ENCODE measurements at regions not wholly inside any gene's neighbourhood (a gene's known extent, or its start where the extent isn't known, plus 50 kb on each side); places are given as distances from the start of the nearest gene placed in this dataset.

GRCh38 chr20:57848282-57848681 is 138.5 kb upstream of the PMEPA1 start:
- Mint-ChIP-seq H3K4me3 (ENCODE audit: unreplicated experiment) (no peak overlapping the region), H3K36me3 (ENCODE audit: unreplicated experiment) (no peaks in the 10 kb centered on the region), H3K27ac (ENCODE audit: unreplicated experiment) (no peak overlapping the region), H3K9me3 (ENCODE audit: unreplicated experiment) (peaks cover 2% of the 10 kb centered on the region), H3K4me1 (ENCODE audit: low read depth, unreplicated experiment) (no peaks in the 10 kb centered on the region), H3K27me3 (ENCODE audit: unreplicated experiment) (peaks cover 7% of the 10 kb centered on the region)
- no peak for DNase-seq
- TF ChIP-seq CTCF (IDR thresholded peaks at IDR 0.05; ENCODE audit: partially characterized antibody, unreplicated experiment) = no peak

GRCh38 chr20:57847104-57847503 is 137.3 kb upstream of the PMEPA1 start:
- Mint-ChIP-seq H3K4me1 (ENCODE audit: low read depth, unreplicated experiment) (no peaks in the 10 kb centered on the region), H3K36me3 (ENCODE audit: unreplicated experiment) (no peaks in the 10 kb centered on the region), H3K27ac (ENCODE audit: unreplicated experiment) (no peak overlapping the region), H3K27me3 (ENCODE audit: unreplicated experiment) (peaks cover 7% of the 10 kb centered on the region), H3K9me3 (ENCODE audit: unreplicated experiment) (peaks cover 2% of the 10 kb centered on the region), H3K4me3 (ENCODE audit: unreplicated experiment) (no peak overlapping the region)
- no peak for TF ChIP-seq CTCF (IDR thresholded peaks at IDR 0.05; ENCODE audit: partially characterized antibody, unreplicated experiment)
- no peak for DNase-seq

- H3K27me3 Mint-ChIP-seq (ENCODE audit: unreplicated experiment) = peaks cover 4% of the 10 kb centered on the region
- H3K36me3 Mint-ChIP-seq (ENCODE audit: unreplicated experiment) = no peaks in the 10 kb centered on the region
- peaks cover 3% of the 10 kb centered on the region for H3K9me3 Mint-ChIP-seq (ENCODE audit: unreplicated experiment)
- no peaks in the 10 kb centered on the region for H3K4me1 Mint-ChIP-seq (ENCODE audit: low read depth, unreplicated experiment)
- no peak overlapping the region for H3K27ac Mint-ChIP-seq (ENCODE audit: unreplicated experiment)
- TF ChIP-seq CTCF (IDR thresholded peaks at IDR 0.05; ENCODE audit: partially characterized antibody, unreplicated experiment) = no peak
- H3K4me3 Mint-ChIP-seq (ENCODE audit: unreplicated experiment) = no peak overlapping the region
- DNase-seq = no peak
These were observed 135.1 kb upstream of the PMEPA1 start for GRCh38 chr20:57844626-57845596.

- no peak for DNase-seq
- Mint-ChIP-seq H3K27ac (ENCODE audit: unreplicated experiment) (no peak overlapping the region), H3K9me3 (ENCODE audit: unreplicated experiment) (peaks cover 4% of the 10 kb centered on the region), H3K36me3 (ENCODE audit: unreplicated experiment) (no peaks in the 10 kb centered on the region), H3K27me3 (ENCODE audit: unreplicated experiment) (peaks cover 5% of the 10 kb centered on the region), H3K4me3 (ENCODE audit: unreplicated experiment) (no peak overlapping the region), H3K4me1 (ENCODE audit: low read depth, unreplicated experiment) (peaks cover 3% of the 10 kb centered on the region)
- TF ChIP-seq CTCF (IDR thresholded peaks at IDR 0.05; ENCODE audit: partially characterized antibody, unreplicated experiment) = no peak
These were observed 134.3 kb upstream of the PMEPA1 start for GRCh38 chr20:57843941-57844625.

GRCh38 chr20:57842720-57843119 is 132.9 kb upstream of the PMEPA1 start:
- no peak overlapping the region for H3K27ac Mint-ChIP-seq (ENCODE audit: unreplicated experiment)
- no peaks in the 10 kb centered on the region for H3K36me3 Mint-ChIP-seq (ENCODE audit: unreplicated experiment)
- no peak overlapping the region for H3K4me3 Mint-ChIP-seq (ENCODE audit: unreplicated experiment)
- peaks cover 10% of the 10 kb centered on the region for H3K9me3 Mint-ChIP-seq (ENCODE audit: unreplicated experiment)
- H3K27me3 Mint-ChIP-seq (ENCODE audit: unreplicated experiment) = peaks cover 8% of the 10 kb centered on the region
- TF ChIP-seq CTCF (IDR thresholded peaks at IDR 0.05; ENCODE audit: partially characterized antibody, unreplicated experiment) = no peak
- H3K4me1 Mint-ChIP-seq (ENCODE audit: low read depth, unreplicated experiment) = peaks cover 7% of the 10 kb centered on the region
- no peak for DNase-seq

Measured in glutamatergic neuron (in vitro differentiated cells).